NCI-H1092 (cell line): ENCODE measurements at regions not wholly inside any gene's neighbourhood (a gene's known extent, or its start where the extent isn't known, plus 50 kb on each side); places are given as distances from the start of the nearest gene placed in this dataset.
"Not testable (repeated sequence)": the region's sequence is repeated elsewhere in the genome, so short reads cannot be mapped to it uniquely, and the experiment has no call there.

Experiments
- DNase-seq: peaks from one replicate; lab custom pipeline; 2025; lab: John Stamatoyannopoulos, UW

DNA sequence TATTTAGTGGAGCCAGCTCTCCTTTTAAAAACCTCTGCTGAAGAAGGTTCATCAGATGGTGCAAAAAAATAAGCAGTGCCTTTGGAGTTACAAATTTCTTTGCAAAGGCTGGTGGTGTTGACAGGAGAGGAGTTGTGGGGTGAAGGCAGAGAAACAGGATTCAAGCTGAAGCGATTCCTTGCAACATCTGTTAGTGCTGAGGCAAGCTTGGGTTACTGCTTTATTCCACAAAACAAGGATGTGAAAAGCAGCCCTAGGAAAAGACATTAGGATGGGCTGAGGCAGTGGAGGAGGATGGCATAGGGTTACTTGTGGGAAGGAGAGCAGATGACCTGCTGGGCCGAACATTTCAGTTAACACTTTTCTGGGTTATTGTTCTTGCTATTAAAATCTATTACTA lies 390.7 kb downstream of the DLEU7 start:
- no peak for DNase-seq

DNA sequence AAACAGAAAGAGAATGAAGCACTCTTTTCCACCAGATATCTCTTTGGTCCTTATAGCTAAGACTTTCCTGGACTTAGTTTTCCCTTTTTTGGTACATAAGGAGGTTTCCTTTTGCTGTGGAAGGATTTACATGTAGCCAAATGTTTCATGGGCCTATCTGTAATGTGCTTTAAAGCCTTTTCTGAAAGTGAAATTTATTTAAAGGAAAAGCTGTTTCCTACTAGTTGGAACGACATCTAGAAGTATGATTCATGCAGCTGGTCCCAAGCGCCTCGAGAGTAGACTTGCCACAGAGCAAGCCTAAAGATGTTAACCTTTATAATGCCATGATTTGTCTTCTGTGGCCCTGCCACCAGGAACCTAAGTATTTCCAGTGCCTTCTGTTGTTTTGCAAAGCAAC lies 390.3 kb downstream of the DLEU7 start:
- DNase-seq, result no peak

DNA sequence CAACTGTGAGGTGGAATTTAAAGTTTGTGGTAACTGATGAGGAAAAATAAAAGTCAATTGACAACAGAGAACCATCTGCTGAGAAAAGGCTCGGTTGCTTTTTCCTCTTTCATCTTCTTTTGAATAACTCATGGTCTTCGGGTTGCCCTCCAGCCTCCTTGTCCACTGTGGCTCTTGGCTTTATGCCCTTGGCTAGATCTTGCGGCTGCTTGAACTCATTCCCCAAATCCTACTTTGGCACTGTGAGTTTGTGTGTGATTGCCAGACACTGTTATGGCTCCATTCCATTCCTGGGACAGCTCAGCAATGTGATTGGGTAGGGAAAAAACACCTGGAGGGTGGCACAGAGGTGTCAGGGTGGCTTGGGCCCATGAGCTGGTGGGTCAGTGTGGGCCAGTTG lies 387.4 kb downstream of the DLEU7 start:
- no peak for DNase-seq

DNA sequence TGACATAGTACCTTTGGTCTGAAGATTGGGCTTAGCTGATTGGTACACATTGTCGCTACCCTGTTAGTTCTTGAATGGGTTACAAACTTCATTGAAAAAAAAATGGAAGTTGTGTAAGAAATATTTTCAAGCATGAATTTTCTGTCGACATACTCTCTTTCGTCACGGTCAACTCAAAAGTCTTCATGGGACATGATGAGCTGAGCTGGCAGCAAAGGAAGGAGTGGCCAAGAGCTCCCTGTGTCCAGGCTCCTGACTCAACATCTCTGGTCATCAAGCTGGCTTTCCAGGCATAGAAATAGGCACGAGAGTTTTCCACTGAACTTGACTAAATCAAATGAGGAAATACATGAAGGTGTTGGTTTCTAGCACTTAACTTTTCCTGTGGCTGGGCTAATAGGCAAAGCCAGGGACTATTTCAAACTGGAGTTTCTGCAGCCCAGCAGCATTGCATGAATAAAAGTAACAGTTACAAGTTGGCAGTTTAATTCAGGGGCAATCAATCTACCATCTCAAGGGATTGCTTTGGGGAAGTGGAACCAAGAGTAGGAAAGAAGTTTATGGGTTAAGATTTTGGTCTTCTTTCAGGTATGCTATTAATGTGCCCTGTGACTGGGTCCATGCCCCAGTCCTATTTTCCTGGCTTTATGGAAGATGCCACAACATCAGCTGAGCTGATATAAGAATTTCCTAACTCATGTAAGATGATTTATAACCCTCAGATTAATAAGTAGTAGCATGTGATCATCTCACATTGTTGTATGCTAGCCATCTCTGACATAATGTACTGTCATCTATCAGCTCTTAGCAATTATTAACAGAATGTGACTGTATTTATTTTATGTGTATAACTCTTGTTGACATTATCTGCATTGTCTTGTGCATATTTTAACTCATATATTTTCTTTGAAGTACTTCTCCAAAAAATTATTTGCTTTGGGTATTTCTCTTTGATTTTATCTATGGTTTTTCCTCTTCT lies 385.8 kb downstream of the DLEU7 start:
- no peak for DNase-seq

DNA sequence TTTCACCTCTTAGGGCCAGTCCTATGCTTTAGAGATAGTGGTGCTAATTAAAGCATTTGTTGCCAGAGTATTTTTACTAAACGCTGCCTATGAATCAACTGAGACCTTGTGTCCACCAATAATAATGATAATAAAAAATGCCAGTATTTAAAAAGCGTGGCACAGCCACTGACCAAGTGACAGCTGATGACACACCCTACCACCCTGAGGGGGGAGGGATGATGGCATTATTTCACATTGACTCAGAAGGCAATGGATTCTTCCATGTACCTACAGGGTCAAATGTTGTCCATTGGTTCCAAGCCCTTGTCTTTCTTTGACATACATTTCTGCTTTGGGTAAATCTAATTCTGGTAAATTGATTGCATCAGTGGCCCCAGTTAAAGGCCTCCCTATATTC lies 384.4 kb downstream of the DLEU7 start:
- no peak for DNase-seq

DNA sequence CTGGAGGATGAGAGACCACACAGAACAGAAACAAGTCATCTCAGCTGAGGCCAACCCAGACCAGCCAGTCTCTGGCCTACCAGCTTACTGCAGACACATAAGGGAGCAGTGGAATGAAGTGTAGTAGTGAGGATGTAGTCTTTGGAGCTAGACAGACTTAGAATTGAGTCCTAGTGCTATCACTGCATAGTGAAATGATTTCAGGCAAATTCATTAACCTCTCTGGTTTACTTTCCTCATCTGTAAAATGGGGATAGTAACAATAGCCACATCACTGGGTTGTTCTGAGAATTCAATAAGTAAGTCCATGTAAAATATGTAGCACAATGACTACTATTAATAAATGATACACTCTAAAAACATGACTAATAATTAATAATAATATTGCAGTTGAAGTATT lies 383.8 kb downstream of the DLEU7 start:
- DNase-seq, result no peak

DNA sequence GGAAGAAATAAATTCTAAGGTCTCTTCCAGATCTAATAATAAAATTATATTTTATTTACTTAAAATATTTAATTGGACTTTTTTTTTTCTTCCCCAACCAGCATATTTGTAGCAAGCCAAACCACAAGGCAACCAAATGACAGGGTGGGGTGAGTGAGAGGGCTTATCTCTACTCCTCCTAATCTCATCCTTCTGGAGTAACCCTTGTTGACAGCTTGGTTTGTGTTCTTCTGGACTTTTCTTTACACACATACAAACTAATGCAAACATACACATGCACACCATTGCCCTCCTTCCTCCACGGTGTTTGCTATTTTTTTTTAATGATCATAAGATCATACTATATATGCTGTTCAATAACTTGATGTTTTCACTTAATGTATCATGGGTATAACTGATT lies 383.1 kb downstream of the DLEU7 start:
- no peak for DNase-seq

DNA sequence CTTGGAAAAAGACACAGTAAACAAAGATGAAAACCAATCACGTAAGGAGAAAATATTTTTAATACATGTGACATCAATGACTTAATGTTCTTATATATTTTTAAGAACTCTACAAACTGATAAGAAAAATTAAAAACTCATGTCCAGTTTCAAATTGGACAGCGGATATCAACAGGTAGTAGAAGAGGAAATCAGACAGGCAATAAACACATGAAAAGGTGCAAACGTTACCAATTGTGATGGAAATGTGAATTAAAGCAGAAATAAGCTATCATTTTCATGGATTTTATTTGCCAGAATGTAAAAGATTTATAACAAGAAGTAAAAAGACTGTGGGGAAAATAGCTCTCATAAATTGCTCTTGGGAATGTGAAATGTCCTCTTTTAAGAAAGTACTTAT lies 382.3 kb downstream of the DLEU7 start:
- no peak for DNase-seq

DNA sequence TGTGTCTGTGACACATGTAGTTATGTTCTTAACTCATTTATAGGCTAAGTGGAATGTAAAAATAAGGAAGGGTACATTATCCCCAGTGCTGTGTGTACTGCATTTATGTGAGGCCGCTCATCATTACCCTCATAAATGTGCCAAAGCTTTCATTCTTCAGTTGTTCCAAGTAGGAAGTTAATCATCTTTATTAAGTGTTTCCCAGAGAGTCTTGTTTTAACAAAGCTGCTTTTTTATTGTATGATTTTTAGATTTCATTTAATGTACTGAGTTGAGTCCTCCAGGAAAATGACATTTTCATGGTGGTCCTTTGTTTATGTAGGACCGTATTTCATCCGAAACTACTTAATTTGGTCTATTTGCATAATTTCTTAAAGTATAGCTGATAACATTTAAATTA lies 379.8 kb downstream of the DLEU7 start:
- no peak for DNase-seq

DNA sequence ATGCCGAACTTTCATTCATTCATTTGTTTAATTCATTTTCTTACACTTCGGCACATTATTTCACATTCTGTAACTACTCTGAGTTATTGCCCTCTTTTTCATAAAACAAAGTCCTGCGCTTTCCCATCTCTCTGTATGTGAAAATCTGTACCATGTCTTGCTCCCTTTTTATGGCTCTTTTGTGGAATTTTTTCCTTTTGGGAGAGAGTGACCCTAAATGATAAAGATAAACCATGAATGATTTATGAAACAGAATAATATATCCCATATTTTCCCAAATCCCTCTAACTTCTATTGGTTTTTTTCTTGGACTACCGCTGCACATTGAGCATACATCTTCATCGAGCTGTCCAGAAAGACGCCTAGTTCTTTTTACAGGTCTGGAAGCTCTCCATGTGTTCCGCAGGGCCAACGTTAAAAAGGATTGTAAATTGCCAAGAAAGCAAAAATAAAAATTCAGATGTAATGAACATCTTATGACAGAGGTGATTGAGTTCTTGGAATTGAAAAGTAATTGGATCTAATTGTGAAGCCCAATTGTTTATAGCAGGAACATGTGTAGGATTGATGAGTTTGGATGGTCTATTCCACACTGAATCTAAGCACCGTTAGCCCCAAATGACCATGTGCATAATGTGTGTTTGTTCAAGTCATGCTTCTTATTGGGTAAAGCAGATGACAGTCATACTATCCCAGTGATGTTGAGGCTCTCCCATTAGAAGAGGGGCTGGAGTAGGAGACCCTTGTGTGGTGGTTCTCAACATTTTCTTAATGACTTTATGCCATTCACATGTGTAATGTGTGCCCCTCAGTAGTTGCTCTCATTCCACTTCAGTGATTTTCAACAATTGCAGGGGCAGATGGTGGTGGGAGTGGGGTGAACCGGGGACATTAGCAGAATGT lies 378.9 kb downstream of the DLEU7 start:
- DNase-seq, result no peak

DNA sequence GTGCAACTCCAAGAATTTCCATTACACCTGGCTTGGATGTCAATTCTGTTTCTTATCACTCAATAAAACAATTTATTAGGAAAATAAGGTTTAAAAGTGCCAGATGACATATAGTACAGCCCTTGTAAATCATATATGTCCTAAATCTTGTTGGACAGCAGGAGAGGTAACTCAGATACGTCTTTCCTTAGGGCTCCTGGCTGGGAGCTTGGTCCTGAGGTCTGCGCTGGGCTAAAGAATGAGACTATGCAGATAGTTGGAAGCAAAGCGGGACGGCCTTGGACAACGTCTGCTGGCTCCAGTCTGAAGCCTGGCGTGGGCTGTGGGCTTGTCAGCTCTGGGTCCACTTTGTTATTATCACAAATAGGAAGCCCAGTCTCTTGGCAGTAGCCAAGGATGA lies 377.0 kb downstream of the DLEU7 start:
- no peak for DNase-seq

DNA sequence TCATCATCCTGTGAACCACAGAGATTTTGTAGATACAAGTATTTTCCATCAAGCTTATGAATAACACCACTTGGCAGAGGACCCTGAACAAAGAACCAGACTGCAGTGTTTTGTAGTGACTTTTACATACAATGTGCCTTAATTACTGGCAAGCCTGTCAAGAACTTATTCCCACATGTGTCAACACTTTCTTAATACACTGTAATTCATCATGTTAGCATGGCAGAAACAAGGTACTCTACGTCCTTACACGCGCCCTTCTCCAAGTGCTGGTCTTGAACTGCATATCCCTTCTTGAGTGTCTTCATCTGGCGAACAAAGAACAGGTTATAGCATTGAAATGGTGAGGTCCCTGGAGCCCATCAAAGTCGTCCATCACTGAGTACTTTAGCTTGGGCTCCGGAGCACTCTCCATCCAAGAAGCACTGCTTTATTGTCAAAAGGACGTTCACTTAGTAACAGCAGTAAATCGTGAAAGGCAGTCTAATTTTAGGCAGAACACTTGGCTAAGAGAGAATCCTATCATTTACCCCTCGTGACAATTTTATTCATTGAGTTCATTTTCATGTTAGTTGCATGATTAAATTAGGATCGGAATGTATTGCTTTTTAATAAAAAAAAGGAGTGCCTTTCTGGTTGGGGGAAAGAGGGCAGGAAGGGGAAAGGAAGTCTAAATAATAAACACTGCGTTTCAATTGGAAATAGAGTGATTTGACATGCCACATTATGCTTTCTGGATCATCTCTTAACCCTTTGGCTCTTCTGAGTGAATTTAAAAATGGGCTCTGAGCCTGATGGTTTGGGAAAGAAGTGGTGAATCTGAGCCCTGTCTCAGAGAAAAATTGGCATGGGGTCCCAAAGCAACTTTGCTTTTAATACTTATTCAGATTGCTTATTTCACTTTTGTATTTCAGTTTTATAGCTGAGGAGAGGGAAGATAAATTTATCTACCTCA lies 376.1 kb downstream of the DLEU7 start:
- DNase-seq, result no peak

DNA sequence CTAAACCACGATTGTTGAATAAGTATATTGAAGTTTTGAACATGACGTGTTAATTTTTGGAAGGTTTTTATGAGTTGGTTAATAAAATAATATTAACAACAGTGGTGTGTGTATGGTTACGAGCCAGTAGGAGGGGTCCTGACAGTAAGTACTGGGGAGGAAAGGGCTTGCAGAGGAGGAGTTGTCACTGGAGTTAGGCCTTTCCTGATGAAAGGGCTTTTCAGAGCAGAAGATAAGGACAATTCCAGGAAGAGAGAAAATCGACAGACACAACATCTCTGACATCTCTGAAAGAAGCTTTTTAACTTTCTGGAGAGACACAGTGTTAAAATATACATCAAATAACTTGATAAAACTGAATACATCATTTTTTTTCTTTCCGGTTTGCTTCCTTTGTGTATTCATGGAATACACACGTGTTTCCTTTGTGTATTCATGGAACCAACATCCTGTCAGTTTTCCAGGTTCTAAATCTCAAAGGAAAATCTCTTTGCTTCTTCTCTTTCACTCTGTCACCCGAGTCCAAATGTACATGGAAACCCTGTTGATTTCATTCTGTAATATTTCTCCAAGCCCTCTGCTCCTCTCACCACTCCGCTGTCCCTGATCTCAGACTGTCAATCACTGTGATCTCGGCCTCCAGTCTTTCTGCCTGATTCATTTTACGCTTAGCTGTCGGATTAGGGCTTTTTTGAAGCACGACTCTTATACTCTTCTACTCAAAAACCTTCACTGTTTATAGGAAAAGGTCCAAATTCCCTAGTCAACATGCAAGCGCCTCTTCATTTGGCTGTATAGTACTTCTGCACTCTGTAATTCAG lies 374.4 kb downstream of the DLEU7 start:
- DNase-seq, result no peak

DNA sequence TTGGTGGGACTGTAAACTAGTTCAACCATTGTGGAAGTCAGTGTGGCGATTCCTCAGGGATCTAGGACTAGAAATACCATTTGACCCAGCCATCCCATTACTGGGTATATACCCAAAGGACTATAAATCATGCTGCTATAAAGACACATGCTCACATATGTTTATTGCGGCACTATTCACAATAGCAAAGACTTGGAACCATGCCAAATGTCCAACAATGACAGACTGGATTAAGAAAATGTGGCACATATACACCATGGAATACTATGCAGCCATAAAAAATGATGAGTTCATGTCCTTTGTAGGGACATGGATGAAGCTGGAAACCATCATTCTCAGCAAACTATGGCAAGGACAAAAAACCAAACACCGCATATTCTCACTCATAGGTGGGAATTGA lies 370.4 kb downstream of the DLEU7 start:
- DNase-seq, result not testable (repeated sequence)

DNA sequence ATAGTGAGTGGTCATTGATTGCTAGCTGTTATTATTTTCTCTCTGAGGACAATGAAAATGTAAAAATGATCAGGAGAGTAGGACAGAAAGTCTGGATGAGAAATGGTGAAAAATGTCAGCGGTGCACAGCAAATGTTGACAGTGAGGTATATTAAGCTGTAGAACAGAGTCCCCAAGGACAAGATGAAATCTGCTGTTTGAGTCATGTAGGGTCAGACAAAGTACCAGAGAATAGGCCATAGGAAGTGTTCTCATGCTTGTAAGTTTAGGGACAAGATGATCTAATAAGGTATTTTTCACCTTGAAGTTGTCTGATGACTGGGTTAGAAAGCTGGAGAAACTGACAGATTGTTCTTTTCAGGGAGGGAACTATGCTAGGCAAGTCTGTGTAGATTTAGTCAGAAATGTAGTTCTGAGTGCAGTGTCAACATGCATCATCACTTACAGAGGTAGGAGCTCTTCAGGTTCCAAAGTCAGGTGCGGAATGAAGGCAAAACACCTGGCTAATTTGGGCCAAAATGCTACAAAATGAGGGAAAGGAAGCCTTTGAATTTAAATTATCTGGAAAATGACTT lies 369.3 kb downstream of the DLEU7 start:
- no peak for DNase-seq

DNA sequence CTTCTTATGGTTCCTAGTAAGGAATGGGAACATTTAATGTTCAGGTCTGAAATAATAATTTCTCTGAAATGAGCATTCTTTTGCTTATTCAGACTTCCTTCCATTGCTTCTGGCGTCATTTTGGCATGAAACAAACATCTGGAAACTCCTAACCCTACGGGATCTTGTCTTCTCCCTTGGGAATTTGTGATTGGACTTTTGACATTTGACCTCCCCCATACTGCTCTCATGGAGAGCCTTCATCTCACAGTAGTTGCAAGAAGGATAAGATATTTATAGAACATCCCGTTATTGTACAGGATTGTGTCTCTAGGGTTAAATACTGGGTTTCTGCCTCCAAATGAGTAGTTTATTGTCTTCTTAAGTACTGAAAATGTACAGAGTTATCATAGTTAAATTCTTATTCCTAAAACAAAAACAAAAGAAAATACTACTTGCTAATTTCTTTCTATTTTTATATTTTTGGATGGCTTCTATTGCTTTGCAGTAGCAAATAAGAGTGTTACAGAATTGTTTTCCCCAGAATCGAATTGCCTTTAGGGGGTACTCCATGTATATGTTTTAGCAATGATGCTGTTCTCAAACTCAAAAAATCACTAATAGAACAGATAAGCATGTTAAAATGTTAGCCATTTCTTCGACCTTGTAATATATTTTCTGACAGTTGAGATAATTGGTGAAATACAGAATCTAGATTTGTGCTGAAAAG lies 366.8 kb downstream of the DLEU7 start:
- no peak for DNase-seq

DNA sequence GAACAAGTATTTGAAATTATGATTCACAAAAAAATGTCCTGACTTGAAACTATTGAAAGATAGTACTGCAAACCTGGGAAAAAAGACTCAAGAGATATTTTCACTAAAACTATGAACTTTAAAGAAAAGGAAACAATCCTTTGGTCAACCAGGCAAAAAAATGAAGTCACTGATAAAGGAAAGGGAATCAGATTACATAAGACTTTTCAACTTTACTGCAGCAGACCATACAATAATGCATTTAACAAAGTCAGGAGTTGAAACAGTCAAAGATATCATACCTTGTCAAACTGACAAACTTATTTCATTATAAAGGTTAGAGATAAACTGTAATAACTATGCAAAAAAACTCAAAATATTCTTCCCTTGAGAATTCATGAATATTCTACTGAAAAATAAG lies 361.6 kb downstream of the DLEU7 start:
- DNase-seq, result no peak

DNA sequence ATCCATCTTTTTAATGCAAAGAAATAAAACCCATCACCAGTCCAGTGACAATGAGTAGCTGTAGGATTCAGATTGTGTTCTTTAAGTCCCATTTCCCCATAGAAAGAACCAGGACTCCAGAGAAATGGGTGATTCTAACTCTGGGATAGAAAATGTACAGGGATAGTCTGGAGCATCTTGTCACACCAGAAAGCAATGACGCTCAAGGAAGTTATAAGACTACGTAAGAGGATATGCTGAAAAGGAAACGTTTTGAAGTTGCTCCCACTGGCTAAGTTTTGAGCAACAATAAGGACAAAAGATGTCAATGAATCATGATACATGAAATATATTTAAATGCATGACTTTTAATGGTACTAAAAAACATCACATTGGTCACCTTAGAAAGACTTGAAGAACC lies 360.1 kb downstream of the DLEU7 start:
- DNase-seq, result no peak

DNA sequence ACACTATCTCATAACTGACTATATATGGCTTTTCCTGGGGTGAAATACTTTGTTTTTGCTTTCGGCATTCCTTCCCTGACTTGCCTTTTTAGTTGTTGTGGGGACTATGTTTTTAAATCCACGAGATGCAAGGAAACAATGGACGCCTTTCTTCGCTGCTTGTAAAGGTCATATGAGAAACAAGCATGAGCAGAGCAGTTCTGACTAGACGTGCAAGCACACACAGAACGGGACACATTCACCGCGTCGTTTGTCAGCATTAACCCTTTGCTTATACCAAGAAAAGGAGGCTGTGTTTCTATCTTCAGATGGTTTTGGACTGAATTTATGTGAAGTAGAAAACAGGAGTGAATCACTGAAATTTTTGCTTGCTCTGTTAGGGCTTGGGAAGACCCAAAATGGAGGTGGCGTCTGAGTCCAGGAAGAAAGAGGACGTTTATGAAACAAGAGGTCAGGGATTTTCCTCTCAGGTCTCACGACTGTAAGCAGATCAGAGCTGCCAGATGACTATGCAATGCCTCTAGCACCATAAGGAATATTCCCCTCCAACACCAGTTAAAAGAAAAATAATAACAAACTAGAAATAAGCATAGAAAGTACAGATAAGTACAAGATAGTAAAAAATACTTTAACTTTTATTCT lies 358.9 kb downstream of the DLEU7 start:
- no peak for DNase-seq
